GM23338 (cell line): ENCODE measurements at regions not wholly inside any gene's neighbourhood (a gene's known extent, or its start where the extent isn't known, plus 50 kb on each side); places are given as distances from the start of the nearest gene placed in this dataset.

Experiments used
- ATAC-seq: fragments of 200-7000 bp; cut with Tn5 transposase; 3 replicates; pipeline ENCODE4 v1.9.1; 2020
- DNase-seq: peaks from one replicate; pipeline ENCODE4 v3.0.0-alpha.2; 2015; ENCODE audit warnings: low spot score
- H2AFZ ChIP-seq: fragments of 200-600 bp; sonication (generic); 2 replicates; pipeline ENCODE4 v1.8.0; 2016; ENCODE audit warnings: antibody characterized with exemption, mild to moderate bottlenecking, moderate library complexity
- H3F3A ChIP-seq: fragments of 200-600 bp; sonication (generic); replicated peaks from 2 replicates; pipeline ENCODE4 v1.8.0; 2017; ENCODE audit warnings: antibody characterized with exemption, mixed run types, low read depth
- H3K27ac ChIP-seq: fragments of 200-600 bp; sonication (generic); 2 replicates; pipeline ENCODE4 v1.6.1; 2016; ENCODE audit warnings: low read depth
- H3K27me3 ChIP-seq: fragments of 200-600 bp; sonication (generic); 2 replicates; pipeline ENCODE4 v1.8.0; 2016; ENCODE audit warnings: mild to moderate bottlenecking, mixed run types, moderate library complexity; ENCODE audit not compliant: insufficient read depth
- H3K36me3 ChIP-seq: fragments of 200-600 bp; sonication (generic); 2 replicates; pipeline ENCODE4 v1.8.0; 2016; ENCODE audit warnings: mild to moderate bottlenecking; ENCODE audit not compliant: insufficient read depth
- H3K4me1 ChIP-seq: fragments of 200-600 bp; sonication (generic); 2 replicates; pipeline ENCODE4 v1.8.0; 2016; ENCODE audit warnings: mild to moderate bottlenecking, moderate library complexity; ENCODE audit not compliant: insufficient read depth
- H3K4me2 ChIP-seq: fragments of 200-600 bp; sonication (generic); 2 replicates; pipeline ENCODE4 v1.7.1; 2017; ENCODE audit warnings: mixed run types
- H3K4me3 ChIP-seq: fragments of 200-600 bp; sonication (generic); 2 replicates; pipeline ENCODE4 v1.6.1; 2016; ENCODE audit warnings: mixed run types
- H3K79me2 ChIP-seq: fragments of 200-600 bp; sonication (generic); replicated peaks from 2 replicates; pipeline ENCODE4 v1.8.0; 2017; ENCODE audit warnings: mild to moderate bottlenecking; ENCODE audit not compliant: insufficient read depth
- H3K9me2 ChIP-seq: fragments of 200-600 bp; sonication (generic); 2 replicates; pipeline ENCODE4 v1.8.0; 2017; ENCODE audit not compliant: insufficient read depth
- H4K20me1 ChIP-seq: fragments of 200-600 bp; sonication (generic); replicated peaks from 2 replicates; pipeline ENCODE4 v1.8.0; 2017; ENCODE audit warnings: mild to moderate bottlenecking; ENCODE audit not compliant: insufficient read depth
- H3K27ac Mint-ChIP-seq: 2 replicates; pipeline ENCODE4 v1.8.0; 2020; ENCODE audit warnings: inconsistent platforms, mild to moderate bottlenecking, moderate library complexity, mixed read lengths
- H3K27me3 Mint-ChIP-seq: 3 replicates; pipeline ENCODE4 v1.8.0; 2022; ENCODE audit warnings: low read depth, mild to moderate bottlenecking, moderate library complexity, mixed read lengths, inconsistent platforms; ENCODE audit not compliant: insufficient read depth, poor library complexity
- H3K36me3 Mint-ChIP-seq: 3 replicates; pipeline ENCODE4 v1.8.0; 2021; ENCODE audit warnings: low read depth, mild to moderate bottlenecking, inconsistent platforms, moderate library complexity, mixed read lengths
- H3K4me1 Mint-ChIP-seq: 3 replicates; pipeline ENCODE4 v1.8.0; 2020; ENCODE audit warnings: mild to moderate bottlenecking, inconsistent platforms, mixed read lengths
- H3K4me3 Mint-ChIP-seq: 3 replicates; pipeline ENCODE4 v1.8.0; 2021; ENCODE audit warnings: moderate library complexity, mild to moderate bottlenecking, inconsistent platforms, mixed read lengths
- H3K9me3 Mint-ChIP-seq: 3 replicates; pipeline ENCODE4 v1.8.0; 2020; ENCODE audit warnings: moderate library complexity, mild to moderate bottlenecking, inconsistent platforms, mixed read lengths
- CREB1 ChIP-seq: fragments of 250-450 bp; sonication (Bioruptor Pico); IDR thresholded peaks from 2 replicates; pipeline ENCODE4 v1.5.0; 2020; ENCODE audit warnings: low read depth, mild to moderate bottlenecking, moderate library complexity
- EZH2 ChIP-seq: fragments of 200-600 bp; sonication (generic); IDR thresholded peaks from one replicate; pipeline ENCODE4 v1.8.0; 2017; ENCODE audit warnings: antibody characterized with exemption, mild to moderate bottlenecking, low read depth; ENCODE audit not compliant: unreplicated experiment
- EZH2phosphoT487 ChIP-seq: fragments of 200-600 bp; sonication (generic); IDR thresholded peaks from one replicate; pipeline ENCODE4 v1.8.1; 2018; ENCODE audit warnings: antibody characterized with exemption; ENCODE audit not compliant: unreplicated experiment
- JUNB ChIP-seq: IDR thresholded peaks from one replicate; pipeline ENCODE4 v1.6.1; 2016; ENCODE audit warnings: antibody characterized with exemption; ENCODE audit not compliant: unreplicated experiment
- NANOG ChIP-seq: IDR thresholded peaks from 2 replicates; pipeline ENCODE4 v1.6.1; 2016; ENCODE audit warnings: antibody characterized with exemption, borderline replicate concordance
- POLR2AphosphoS5 ChIP-seq: IDR thresholded peaks from 2 replicates; pipeline ENCODE4 v1.6.1; 2016; ENCODE audit warnings: antibody characterized with exemption, low read depth
- STAT1 ChIP-seq: IDR thresholded peaks from one replicate; pipeline ENCODE4 v1.6.1; 2016; ENCODE audit warnings: antibody characterized with exemption; ENCODE audit not compliant: unreplicated experiment
- ZNF114 ChIP-seq: fragments of 250-450 bp; sonication (Bioruptor Pico); IDR thresholded peaks from 2 replicates; pipeline ENCODE4 v1.5.0; 2020; ENCODE audit warnings: mild to moderate bottlenecking, moderate library complexity
- ZNF331 ChIP-seq: fragments of 250-450 bp; sonication (Bioruptor Pico); IDR thresholded peaks from 2 replicates; pipeline ENCODE4 v1.5.0; 2020; ENCODE audit warnings: low read depth, mild to moderate bottlenecking, moderate library complexity
- TF ChIP-seq, protein P1 (sequence below): IDR thresholded peaks from one replicate; pipeline ENCODE4 v1.6.1; 2018; ENCODE audit warnings: antibody characterized with exemption; ENCODE audit not compliant: unreplicated experiment
- TF ChIP-seq, protein P2 (sequence below), 2 experiments: fragments of 200-600 bp in 1 of 2; sonication (generic) in 1 of 2; conservative IDR thresholded peaks; 2 replicates each; pipeline versions ENCODE4 v1.5.1 to v1.6.1; 2016 to 2017; ENCODE audit warnings: antibody characterized with exemption in 2 of 2, low read depth in 2 of 2, mild to moderate bottlenecking in 2 of 2, moderate library complexity in 1 of 2
- TF ChIP-seq, protein P3 (sequence below): fragments of 250-450 bp; sonication (Bioruptor Pico); IDR thresholded peaks from 2 replicates; pipeline ENCODE4 v1.5.0; 2020; ENCODE audit warnings: mild to moderate bottlenecking, moderate library complexity

GRCh38 chr20:22425344-22426295, 158.8 kb downstream of the FOXA2 start:
- no peak for DNase-seq
- Histone ChIP-seq H3K4me2 (no peak overlapping the region), H2AFZ (no peak overlapping the region), H3K27ac (no peak overlapping the region), H3K79me2 (no peaks in the 10 kb centered on the region), H3K27me3 (peaks cover 51% of the 10 kb centered on the region), H3K4me3 (no peak overlapping the region), H3K4me1 (peaks cover 11% of the 10 kb centered on the region), H3F3A (no peaks in the 10 kb centered on the region), H4K20me1 (no peaks in the 10 kb centered on the region), H3K9me2 (no peaks in the 10 kb centered on the region), H3K36me3 (no peaks in the 10 kb centered on the region)
- peaks cover 15% of the 10 kb centered on the region for H3K4me1 Mint-ChIP-seq
- no peak overlapping the region for H3K4me3 Mint-ChIP-seq
- ATAC-seq, result no peak
- H3K9me3 Mint-ChIP-seq, result peaks cover 9% of the 10 kb centered on the region; the same call in 2 of the 3 replicates
- H3K36me3 Mint-ChIP-seq, result no peaks in the 10 kb centered on the region
- TF ChIP-seq EZH2 (no peak), ZNF331 (CRISPR knock-in tag) (no peak), EZH2phosphoT487 (no peak), ZNF114 (CRISPR knock-in tag) (no peak), NANOG (no peak), POLR2AphosphoS5 (no peak), STAT1 (no peak), JUNB (no peak), CREB1 (CRISPR knock-in tag) (no peak)
- TF ChIP-seq, protein P1, sequence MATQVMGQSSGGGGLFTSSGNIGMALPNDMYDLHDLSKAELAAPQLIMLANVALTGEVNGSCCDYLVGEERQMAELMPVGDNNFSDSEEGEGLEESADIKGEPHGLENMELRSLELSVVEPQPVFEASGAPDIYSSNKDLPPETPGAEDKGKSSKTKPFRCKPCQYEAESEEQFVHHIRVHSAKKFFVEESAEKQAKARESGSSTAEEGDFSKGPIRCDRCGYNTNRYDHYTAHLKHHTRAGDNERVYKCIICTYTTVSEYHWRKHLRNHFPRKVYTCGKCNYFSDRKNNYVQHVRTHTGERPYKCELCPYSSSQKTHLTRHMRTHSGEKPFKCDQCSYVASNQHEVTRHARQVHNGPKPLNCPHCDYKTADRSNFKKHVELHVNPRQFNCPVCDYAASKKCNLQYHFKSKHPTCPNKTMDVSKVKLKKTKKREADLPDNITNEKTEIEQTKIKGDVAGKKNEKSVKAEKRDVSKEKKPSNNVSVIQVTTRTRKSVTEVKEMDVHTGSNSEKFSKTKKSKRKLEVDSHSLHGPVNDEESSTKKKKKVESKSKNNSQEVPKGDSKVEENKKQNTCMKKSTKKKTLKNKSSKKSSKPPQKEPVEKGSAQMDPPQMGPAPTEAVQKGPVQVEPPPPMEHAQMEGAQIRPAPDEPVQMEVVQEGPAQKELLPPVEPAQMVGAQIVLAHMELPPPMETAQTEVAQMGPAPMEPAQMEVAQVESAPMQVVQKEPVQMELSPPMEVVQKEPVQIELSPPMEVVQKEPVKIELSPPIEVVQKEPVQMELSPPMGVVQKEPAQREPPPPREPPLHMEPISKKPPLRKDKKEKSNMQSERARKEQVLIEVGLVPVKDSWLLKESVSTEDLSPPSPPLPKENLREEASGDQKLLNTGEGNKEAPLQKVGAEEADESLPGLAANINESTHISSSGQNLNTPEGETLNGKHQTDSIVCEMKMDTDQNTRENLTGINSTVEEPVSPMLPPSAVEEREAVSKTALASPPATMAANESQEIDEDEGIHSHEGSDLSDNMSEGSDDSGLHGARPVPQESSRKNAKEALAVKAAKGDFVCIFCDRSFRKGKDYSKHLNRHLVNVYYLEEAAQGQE, result no peak
- TF ChIP-seq, protein P2, sequence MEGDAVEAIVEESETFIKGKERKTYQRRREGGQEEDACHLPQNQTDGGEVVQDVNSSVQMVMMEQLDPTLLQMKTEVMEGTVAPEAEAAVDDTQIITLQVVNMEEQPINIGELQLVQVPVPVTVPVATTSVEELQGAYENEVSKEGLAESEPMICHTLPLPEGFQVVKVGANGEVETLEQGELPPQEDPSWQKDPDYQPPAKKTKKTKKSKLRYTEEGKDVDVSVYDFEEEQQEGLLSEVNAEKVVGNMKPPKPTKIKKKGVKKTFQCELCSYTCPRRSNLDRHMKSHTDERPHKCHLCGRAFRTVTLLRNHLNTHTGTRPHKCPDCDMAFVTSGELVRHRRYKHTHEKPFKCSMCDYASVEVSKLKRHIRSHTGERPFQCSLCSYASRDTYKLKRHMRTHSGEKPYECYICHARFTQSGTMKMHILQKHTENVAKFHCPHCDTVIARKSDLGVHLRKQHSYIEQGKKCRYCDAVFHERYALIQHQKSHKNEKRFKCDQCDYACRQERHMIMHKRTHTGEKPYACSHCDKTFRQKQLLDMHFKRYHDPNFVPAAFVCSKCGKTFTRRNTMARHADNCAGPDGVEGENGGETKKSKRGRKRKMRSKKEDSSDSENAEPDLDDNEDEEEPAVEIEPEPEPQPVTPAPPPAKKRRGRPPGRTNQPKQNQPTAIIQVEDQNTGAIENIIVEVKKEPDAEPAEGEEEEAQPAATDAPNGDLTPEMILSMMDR (conservative IDR thresholded peaks at IDR 0.05; ENCODE audit: low read depth in 2 of 2), result no peak
- TF ChIP-seq, protein P3, sequence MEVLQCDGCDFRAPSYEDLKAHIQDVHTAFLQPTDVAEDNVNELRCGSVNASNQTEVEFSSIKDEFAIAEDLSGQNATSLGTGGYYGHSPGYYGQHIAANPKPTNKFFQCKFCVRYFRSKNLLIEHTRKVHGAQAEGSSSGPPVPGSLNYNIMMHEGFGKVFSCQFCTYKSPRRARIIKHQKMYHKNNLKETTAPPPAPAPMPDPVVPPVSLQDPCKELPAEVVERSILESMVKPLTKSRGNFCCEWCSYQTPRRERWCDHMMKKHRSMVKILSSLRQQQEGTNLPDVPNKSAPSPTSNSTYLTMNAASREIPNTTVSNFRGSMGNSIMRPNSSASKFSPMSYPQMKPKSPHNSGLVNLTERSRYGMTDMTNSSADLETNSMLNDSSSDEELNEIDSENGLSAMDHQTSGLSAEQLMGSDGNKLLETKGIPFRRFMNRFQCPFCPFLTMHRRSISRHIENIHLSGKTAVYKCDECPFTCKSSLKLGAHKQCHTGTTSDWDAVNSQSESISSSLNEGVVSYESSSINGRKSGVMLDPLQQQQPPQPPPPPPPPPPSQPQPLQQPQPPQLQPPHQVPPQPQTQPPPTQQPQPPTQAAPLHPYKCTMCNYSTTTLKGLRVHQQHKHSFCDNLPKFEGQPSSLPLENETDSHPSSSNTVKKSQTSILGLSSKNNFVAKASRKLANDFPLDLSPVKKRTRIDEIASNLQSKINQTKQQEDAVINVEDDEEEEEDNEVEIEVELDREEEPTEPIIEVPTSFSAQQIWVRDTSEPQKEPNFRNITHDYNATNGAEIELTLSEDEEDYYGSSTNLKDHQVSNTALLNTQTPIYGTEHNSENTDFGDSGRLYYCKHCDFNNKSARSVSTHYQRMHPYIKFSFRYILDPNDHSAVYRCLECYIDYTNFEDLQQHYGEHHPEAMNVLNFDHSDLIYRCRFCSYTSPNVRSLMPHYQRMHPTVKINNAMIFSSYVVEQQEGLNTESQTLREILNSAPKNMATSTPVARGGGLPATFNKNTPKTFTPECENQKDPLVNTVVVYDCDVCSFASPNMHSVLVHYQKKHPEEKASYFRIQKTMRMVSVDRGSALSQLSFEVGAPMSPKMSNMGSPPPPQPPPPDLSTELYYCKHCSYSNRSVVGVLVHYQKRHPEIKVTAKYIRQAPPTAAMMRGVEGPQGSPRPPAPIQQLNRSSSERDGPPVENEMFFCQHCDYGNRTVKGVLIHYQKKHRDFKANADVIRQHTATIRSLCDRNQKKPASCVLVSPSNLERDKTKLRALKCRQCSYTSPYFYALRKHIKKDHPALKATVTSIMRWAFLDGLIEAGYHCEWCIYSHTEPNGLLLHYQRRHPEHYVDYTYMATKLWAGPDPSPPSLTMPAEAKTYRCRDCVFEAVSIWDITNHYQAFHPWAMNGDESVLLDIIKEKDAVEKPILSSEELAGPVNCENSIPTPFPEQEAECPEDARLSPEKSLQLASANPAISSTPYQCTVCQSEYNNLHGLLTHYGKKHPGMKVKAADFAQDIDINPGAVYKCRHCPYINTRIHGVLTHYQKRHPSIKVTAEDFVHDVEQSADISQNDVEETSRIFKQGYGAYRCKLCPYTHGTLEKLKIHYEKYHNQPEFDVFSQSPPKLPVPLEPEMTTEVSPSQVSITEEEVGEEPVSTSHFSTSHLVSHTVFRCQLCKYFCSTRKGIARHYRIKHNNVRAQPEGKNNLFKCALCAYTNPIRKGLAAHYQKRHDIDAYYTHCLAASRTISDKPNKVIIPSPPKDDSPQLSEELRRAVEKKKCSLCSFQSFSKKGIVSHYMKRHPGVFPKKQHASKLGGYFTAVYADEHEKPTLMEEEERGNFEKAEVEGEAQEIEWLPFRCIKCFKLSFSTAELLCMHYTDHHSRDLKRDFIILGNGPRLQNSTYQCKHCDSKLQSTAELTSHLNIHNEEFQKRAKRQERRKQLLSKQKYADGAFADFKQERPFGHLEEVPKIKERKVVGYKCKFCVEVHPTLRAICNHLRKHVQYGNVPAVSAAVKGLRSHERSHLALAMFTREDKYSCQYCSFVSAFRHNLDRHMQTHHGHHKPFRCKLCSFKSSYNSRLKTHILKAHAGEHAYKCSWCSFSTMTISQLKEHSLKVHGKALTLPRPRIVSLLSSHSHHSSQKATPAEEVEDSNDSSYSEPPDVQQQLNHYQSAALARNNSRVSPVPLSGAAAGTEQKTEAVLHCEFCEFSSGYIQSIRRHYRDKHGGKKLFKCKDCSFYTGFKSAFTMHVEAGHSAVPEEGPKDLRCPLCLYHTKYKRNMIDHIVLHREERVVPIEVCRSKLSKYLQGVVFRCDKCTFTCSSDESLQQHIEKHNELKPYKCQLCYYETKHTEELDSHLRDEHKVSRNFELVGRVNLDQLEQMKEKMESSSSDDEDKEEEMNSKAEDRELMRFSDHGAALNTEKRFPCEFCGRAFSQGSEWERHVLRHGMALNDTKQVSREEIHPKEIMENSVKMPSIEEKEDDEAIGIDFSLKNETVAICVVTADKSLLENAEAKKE, result no peak
- H3K27me3 Mint-ChIP-seq, result peaks cover 30% of the 10 kb centered on the region
- no peak overlapping the region for H3K27ac Mint-ChIP-seq
